ENCODE measurements at regions not wholly inside any gene's neighbourhood (a gene's known extent, or its start where the extent isn't known, plus 50 kb on each side); places are given as distances from the start of the nearest gene placed in this dataset.
A peak's percentile ranks its signal among the peaks of the same experiment; 100 is the strongest.

- no peak for DNase-seq (ENCODE audit: low read depth)
- no peak overlapping the region for H3K4me3 ChIP-seq (ENCODE audit: low read depth, low read length)
- TF ChIP-seq CTCF (IDR thresholded peaks at IDR 0.05; ENCODE audit: insufficient read depth, low read depth, low read length) = no peak
Measured at GRCh38 chr14:38350102-38350501, 94.2 kb upstream of the CLEC14A start.

GRCh38 chr14:38342803-38343202 is 86.9 kb upstream of the CLEC14A start:
- TF ChIP-seq CTCF (IDR thresholded peaks at IDR 0.05; ENCODE audit: insufficient read depth, low read depth, low read length) = no peak
- H3K4me3 ChIP-seq (ENCODE audit: low read depth, low read length) = no peak overlapping the region
- peak; percentile 10 for DNase-seq (ENCODE audit: low read depth)

- TF ChIP-seq CTCF (IDR thresholded peaks at IDR 0.05; ENCODE audit: insufficient read depth, low read depth, low read length) = no peak
- DNase-seq (ENCODE audit: low read depth) = peak; percentile 83
- H3K4me3 ChIP-seq (ENCODE audit: low read depth, low read length) = no peak overlapping the region
Measured at GRCh38 chr14:38339696-38340095, 83.8 kb upstream of the CLEC14A start.

- no peak for TF ChIP-seq CTCF (IDR thresholded peaks at IDR 0.05; ENCODE audit: insufficient read depth, low read depth, low read length)
- no peak overlapping the region for H3K4me3 ChIP-seq (ENCODE audit: low read depth, low read length)
- no peak for DNase-seq (ENCODE audit: low read depth)
Measured at GRCh38 chr14:38336298-38336697, 80.4 kb upstream of the CLEC14A start.

- TF ChIP-seq CTCF (IDR thresholded peaks at IDR 0.05; ENCODE audit: insufficient read depth, low read depth, low read length) = no peak
Measured at GRCh38 chr14:38330275-38330674, 74.4 kb upstream of the CLEC14A start.

GRCh38 chr14:38329246-38329645 is 73.4 kb upstream of the CLEC14A start:
- H3K4me3 ChIP-seq (ENCODE audit: low read depth, low read length) = no peak overlapping the region
- DNase-seq (ENCODE audit: low read depth) = no peak
- no peak for TF ChIP-seq CTCF (IDR thresholded peaks at IDR 0.05; ENCODE audit: insufficient read depth, low read depth, low read length)

More at GRCh38 chr14:38330275-38330674, 74.4 kb upstream of the CLEC14A start:
- no peak for DNase-seq (ENCODE audit: low read depth)
- H3K4me3 ChIP-seq (ENCODE audit: low read depth, low read length) = no peak overlapping the region

- no peak overlapping the region for H3K4me3 ChIP-seq (ENCODE audit: low read depth, low read length)
- no peak for TF ChIP-seq CTCF (IDR thresholded peaks at IDR 0.05; ENCODE audit: insufficient read depth, low read depth, low read length)
- DNase-seq (ENCODE audit: low read depth) = no peak
Measured at GRCh38 chr14:38316922-38317321, 61.0 kb upstream of the CLEC14A start.
